Amygdala (tissue), 56 donors: ENCODE measurements at regions not wholly inside any gene's neighbourhood (a gene's known extent, or its start where the extent isn't known, plus 50 kb on each side); places are given as distances from the start of the nearest gene placed in this dataset.

Experiments used
- DNase-seq, 56 donors: peaks; one replicate each; lab custom pipeline; 2025; lab: John Stamatoyannopoulos, UW

GRCh38 chr13:24071423-24072075 lies 89.0 kb upstream of the SPATA13 start:
- DNase-seq = no peak

- no peak for DNase-seq
Observed at GRCh38 chr13:24073657-24074056, 86.9 kb upstream of the SPATA13 start.

GRCh38 chr13:24074678-24075077 lies 85.8 kb upstream of the SPATA13 start:
- peak in 12 of 56 donors; percentile 12 to 63 (median 30) for DNase-seq

GRCh38 chr13:24075137-24075975 lies 85.2 kb upstream of the SPATA13 start:
- no peak for DNase-seq

- DNase-seq = peak in 2 of 56 donors; percentile 38 to 67
Observed at GRCh38 chr13:24076109-24076508, 84.4 kb upstream of the SPATA13 start.

GRCh38 chr13:24076636-24077035 lies 83.9 kb upstream of the SPATA13 start:
- DNase-seq = no peak

GRCh38 chr13:24080134-24080533 lies 80.4 kb upstream of the SPATA13 start:
- no peak for DNase-seq

- DNase-seq = no peak
Observed at GRCh38 chr13:24081387-24081786, 79.1 kb upstream of the SPATA13 start.

- DNase-seq = no peak
Observed at GRCh38 chr13:24083141-24083540, 77.4 kb upstream of the SPATA13 start.

GRCh38 chr13:24083722-24084421 lies 76.6 kb upstream of the SPATA13 start:
- DNase-seq = peak in 16 of 56 donors; percentile 15 to 55 (median 34)

GRCh38 chr13:24085662-24086061 lies 74.9 kb upstream of the SPATA13 start:
- DNase-seq = no peak

- no peak for DNase-seq
Observed at GRCh38 chr13:24086642-24087041, 73.9 kb upstream of the SPATA13 start.

GRCh38 chr13:24087605-24088225 lies 72.8 kb upstream of the SPATA13 start:
- no peak for DNase-seq

- DNase-seq = no peak
Observed at GRCh38 chr13:24090049-24090448, 70.5 kb upstream of the SPATA13 start.

- no peak for DNase-seq
Observed at GRCh38 chr13:24091080-24091479, 69.4 kb upstream of the SPATA13 start.

GRCh38 chr13:24092108-24092507 lies 68.4 kb upstream of the SPATA13 start:
- DNase-seq = no peak

GRCh38 chr13:24093047-24093446 lies 67.5 kb upstream of the SPATA13 start:
- no peak for DNase-seq

- DNase-seq = no peak
Observed at GRCh38 chr13:24096659-24097058, 63.9 kb upstream of the SPATA13 start.

- DNase-seq = no peak
Observed at GRCh38 chr13:24097064-24097463, 63.5 kb upstream of the SPATA13 start.

GRCh38 chr13:24097667-24098066 lies 62.9 kb upstream of the SPATA13 start:
- no peak for DNase-seq

GRCh38 chr13:24099490-24099889 lies 61.0 kb upstream of the SPATA13 start:
- no peak for DNase-seq
